ENCODE measurements at regions not wholly inside any gene's neighbourhood (a gene's known extent, or its start where the extent isn't known, plus 50 kb on each side); places are given as distances from the start of the nearest gene placed in this dataset.
"Not testable (repeated sequence)": the region's sequence is repeated elsewhere in the genome, so short reads cannot be mapped to it uniquely, and the experiment has no call there.

DNA sequence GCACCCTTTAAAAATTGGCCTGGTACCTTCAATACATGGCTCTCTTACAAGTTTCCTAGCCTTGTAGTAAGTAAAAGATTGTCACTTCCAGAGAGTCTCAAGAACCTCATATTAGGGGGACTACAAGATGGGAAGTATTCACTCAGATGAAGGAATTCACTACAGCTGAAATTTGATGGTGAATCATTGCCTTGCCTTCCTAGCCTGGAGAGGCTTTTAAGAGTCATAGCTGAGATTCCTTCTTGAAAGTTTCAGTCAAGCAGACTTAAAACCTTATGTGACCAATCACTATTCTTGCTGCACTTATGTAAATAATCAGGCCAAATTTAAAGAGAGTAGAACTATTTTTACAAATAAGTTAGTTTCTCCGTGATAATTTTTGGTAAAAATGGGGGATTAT, 451.6 kb downstream of the TRHDE start:
- DNase-seq = no peak

DNA sequence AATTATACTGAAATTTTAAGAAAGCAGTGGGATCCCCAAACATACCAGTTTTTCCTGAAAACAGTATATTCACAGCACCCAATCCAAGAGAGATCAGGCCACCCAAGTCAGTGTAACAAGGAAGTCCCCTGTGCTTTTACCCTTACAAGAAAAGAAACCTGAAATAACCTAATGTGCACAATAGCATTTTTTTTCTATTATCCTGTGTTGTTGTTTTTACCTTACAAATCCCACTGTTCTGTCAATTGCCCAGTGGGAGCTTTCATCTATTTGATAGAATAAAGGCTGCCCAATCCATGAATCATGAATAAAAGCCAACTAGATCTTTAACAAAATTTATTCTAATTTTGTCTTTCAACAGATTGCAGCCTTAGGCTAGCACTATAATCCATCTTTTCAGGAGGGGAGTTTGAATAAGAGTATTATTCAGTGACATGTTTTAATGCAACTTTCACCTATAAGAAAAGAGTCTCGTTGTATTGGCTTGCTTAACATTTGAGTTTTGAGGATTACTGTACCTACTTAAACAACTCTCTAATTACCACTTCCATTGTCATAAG, 457.4 kb downstream of the TRHDE start:
- no peak for DNase-seq

GRCh38 chr12:72734581-72734980, 462.4 kb downstream of the TRHDE start:
- no peak for DNase-seq

DNA sequence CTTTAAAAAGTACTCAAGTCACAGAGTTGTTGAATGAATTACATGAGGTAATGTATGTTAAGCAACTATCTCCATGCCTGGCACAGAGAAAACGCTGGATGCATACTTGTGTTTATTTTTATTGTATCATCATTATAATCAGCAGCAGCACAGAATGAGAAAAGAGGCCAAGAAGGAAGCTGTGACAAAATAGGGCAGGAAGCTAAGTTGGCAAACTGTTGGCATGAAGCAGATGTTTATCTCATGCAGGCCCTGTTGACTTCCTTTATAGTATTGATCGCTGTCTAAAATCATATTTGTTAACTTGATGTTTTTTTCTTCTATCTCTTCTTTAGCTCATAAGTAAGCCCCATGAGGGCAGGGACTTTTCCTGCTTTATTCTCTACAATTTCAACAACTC, 466.6 kb downstream of the TRHDE start:
- DNase-seq = no peak

GRCh38 chr12:72740064-72740463, 467.9 kb downstream of the TRHDE start:
- no peak for DNase-seq

GRCh38 chr12:72742568-72742967, 470.4 kb downstream of the TRHDE start:
- no peak for DNase-seq

DNA sequence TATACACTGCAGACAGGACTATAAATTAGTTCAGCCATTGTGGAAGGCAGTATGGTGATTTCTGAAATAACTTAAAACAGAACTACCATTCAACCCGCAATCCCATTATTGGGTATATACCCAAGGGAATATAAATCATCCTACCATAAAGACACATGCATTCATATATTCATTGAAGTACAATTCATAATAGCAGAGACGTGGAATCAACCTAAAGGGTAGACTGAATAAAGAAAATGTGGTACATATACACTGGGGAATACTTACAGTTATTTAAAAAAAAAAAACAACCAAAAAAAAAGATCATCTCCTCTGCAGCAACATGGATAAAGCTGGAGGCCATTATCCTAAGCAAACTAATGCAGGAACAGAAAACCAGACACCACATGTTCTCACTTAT, 473.9 kb downstream of the TRHDE start:
- DNase-seq = no peak

DNA sequence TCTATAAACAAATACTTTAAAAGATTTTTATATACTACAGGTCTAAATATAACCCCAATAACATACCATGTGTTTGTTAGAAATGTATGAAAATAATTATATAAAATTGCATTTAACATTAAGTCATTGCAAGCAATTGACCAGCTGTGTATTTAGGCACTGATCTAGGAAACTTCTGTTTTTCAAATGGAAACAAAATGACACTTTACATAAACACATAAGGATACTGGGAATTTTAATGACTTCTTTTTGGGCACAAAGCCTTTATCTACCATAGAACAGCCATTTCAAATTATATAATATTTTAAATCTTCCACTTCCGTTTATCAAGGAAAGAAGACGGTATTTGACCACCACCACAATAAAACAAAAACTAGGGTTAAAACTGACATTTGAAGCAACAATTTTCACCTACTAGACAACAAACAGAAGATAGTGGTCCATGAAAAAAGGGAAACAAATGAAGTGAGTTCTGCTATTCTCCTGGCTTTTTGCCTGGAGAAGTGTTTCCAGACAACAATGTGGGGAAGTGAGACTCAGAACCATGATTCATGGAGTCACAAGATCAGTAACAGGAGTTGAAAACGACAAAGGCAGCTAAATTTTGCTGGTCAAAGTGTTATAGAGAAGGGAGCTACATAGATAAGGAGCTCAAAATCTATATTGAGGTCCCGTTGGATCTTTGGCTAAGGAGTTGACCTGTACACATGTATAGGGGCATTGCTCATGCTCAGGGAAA, 475.1 kb downstream of the TRHDE start:
- DNase-seq = no peak

- DNase-seq = no peak
Observed at GRCh38 chr12:72748971-72749370, 476.8 kb downstream of the TRHDE start.

DNA sequence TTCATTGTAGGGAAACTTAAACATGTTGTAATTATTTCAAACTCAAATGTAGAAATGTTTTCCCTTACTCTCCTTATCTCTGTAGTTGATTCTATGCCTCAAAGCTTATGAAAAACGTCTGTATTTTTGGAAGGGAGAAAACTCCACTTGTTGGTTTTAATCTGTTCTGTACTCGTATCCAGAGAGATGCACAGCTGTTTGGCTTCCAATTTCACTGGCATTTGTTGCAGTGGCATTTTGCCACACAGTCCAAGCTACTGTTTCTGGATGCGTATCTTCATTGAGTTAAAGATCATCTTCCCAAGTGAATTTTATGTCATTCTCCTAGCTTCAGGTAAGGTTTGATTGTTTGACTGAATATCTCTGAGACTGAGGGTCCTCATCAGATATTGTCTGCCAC, 481.4 kb downstream of the TRHDE start:
- no peak for DNase-seq

- DNase-seq = not testable (repeated sequence)
Observed at GRCh38 chr12:72754026-72754425, 481.9 kb downstream of the TRHDE start.

- DNase-seq = no peak
Observed at GRCh38 chr12:72766517-72766916, 494.3 kb downstream of the TRHDE start.

DNA sequence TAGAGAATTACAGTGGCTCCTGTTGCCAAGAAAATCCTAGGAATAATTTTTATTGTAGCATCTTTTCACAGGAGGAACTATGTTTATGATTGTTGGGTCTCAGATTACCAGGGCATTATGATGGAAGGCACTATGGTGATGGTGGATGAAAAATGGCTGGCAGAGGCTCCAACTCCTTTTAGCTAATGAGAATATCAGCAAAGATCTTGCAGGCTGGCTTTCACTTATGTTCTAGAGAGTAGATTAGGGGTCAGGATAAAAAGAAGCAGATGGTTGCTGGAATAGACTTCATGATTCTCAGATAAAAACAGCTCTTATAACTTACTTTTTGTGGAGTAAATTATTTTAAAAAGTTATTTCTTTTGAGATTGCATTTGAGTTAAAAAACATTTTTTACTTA, 501.9 kb downstream of the TRHDE start:
- no peak for DNase-seq

DNA sequence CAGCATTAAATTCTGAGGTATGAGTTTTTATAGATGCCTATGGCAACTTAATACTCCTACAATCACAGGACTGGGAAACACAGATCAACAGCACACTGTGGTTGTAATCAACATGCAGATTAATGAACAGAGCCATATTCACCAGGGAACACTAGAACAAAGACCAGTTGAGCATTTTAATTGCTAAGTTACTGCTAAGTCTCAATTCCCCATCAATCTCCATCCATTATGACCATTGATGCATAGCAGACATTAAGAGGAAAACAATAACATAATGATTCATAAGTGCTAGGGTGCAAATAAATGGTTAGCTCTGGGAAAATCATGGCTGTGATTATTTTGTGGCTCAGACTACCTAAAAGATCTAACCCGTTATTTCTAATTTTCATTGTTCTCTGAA, 505.6 kb downstream of the TRHDE start:
- DNase-seq = no peak

- DNase-seq = no peak
Observed at GRCh38 chr12:72790273-72790672, 518.1 kb downstream of the TRHDE start.

- DNase-seq = no peak
Observed at GRCh38 chr12:72792889-72793288, 520.7 kb downstream of the TRHDE start.

GRCh38 chr12:72793796-72794195, 521.6 kb downstream of the TRHDE start:
- DNase-seq = no peak

- no peak for DNase-seq
Observed at GRCh38 chr12:72815421-72815820, 543.3 kb downstream of the TRHDE start.

- no peak for DNase-seq
Observed at GRCh38 chr12:72828662-72829324, 556.6 kb downstream of the TRHDE start.

DNA sequence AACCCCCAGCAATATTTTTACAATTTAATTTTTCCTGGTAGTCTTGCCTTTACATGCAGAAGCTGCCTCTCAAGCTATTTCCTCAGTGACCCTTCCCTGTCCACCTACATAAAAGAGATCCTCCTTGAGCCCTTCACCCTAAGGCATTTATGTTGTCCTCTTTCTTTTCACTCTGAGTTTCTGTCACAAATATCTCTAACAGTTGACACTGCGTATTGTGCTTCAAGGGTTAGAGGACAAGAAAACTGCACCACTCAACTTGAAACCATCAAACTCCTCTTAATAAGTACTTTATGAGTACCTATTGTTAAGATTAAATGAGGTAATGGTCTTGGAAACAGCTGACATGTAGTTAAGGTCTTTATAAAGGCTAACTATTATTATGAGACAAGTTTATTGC, 557.7 kb downstream of the TRHDE start:
- DNase-seq = no peak

DNA sequence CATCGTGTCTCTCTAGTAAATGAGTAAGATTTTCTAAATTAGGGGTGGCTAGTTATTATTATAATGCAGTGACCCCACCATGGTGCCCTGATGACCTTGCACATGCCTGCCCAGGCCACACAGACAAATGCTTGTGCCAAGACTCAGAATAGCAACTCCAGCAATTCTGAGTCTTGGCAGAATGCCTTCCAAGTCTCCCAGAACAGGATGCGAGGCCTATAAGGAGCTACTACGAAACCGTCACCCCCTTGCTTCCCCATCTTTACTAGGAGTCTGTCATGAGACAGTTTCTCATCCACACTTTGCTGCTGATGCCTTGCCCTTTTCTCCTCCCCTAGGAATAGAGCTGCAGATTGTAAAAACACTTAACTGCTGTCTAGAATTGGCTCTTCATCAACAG, 559.9 kb downstream of the TRHDE start:
- no peak for DNase-seq

DNA sequence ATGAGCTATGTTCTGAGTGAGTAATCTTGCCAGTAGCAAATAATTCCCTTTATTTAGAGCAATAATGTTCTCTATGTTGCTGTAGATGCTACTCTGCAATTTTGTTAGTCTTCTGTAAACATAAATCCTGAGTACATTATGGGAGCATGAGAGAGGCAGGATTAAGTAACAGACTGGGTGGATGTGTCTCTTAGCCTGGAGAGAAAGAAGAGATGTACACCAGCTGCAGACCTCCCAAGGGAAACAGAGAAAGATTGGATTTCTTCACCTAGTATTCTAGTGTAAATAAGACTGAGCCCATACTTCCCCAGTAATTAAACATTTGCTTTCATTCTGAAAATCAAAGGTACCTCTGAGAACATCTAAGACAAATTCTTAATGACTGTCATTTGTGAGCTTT, 564.0 kb downstream of the TRHDE start:
- no peak for DNase-seq

- DNase-seq = no peak
Observed at GRCh38 chr12:72839696-72840095, 567.5 kb downstream of the TRHDE start.

DNA sequence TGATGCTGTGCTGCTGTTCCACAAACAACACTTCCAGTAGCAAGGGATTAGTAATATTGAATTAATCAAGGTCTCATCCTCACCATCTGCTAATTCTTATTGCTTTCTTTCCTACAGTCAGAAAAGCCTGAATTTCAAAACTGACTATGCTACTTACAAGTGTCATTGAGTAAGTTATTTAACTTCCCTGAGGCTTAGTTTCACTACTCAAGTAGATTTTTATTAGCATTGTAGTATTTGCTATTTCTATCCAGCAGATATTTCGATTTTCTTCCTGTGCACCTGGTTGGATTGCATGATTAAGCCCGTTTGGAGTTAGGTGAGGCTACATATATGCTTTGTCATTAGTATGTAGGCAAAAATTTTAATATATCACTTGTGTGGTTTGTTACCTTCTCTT, 591.5 kb downstream of the TRHDE start:
- DNase-seq = no peak

GRCh38 chr12:72865921-72866320, 593.8 kb downstream of the TRHDE start:
- no peak for DNase-seq

Measured in NCI-H1930 (cell line).